ENCODE measurements at regions not wholly inside any gene's neighbourhood (a gene's known extent, or its start where the extent isn't known, plus 50 kb on each side); places are given as distances from the start of the nearest gene placed in this dataset.

DNA sequence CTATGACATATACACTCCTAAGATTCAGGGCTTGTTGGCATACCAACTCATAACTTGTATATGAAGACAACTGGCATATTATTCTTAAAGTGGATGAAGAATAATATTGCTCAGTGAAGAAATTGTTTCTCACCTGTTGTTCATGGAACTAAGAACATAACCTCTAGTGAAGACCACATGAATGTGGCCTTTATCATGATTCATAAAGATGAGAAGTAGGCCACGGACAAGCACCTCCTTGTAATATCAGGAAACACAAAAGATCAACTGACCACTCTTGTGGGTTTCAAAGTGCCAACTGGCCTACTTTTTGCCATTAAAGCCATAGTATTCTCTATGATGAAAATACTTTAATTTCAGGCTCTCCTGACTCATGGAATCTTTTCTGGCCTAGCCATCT is 407.4 kb downstream of the GRB14 start:
- 87% methylated on average over 1 of the region's 1 CpG; no CpG with 5 or more reads in 1 of the 2 experiments for WGBS, 2 experiments (ENCODE audit: insufficient coverage in 1 of 2, insufficient read length in 1 of 2)
- H3K27ac Mint-ChIP-seq = no peak overlapping the region
- Histone ChIP-seq H3K4me1 (ENCODE audit: control insufficient read depth, insufficient read depth, low read length) (no peaks in the 10 kb centered on the region), H3K4me3 (ENCODE audit: low read length) (no peak overlapping the region), H3K27me3 (ENCODE audit: control insufficient read depth, insufficient read depth, low read length, poor library complexity, severe bottlenecking) (no peaks in the 10 kb centered on the region), H3K9ac (ENCODE audit: extremely low read depth, low read length, poor library complexity, severe bottlenecking) (no peak overlapping the region), H3K36me3 (ENCODE audit: control insufficient read depth, insufficient read depth, low read length) (no peaks in the 10 kb centered on the region), H3K9me3 (ENCODE audit: control insufficient read depth, low read length) (no peaks in the 10 kb centered on the region), H3K27ac (ENCODE audit: low read depth, low read length) (no peak overlapping the region)
- no peak for DNase-seq
- H3K27me3 Mint-ChIP-seq (ENCODE audit: insufficient read depth) = no peaks in the 10 kb centered on the region
- H3K4me1 Mint-ChIP-seq = no peaks in the 10 kb centered on the region
- no peaks in the 10 kb centered on the region for H3K9me3 Mint-ChIP-seq
- H3K36me3 Mint-ChIP-seq (ENCODE audit: low read depth) = no peaks in the 10 kb centered on the region
- no peak overlapping the region for H3K4me3 Mint-ChIP-seq
- TF ChIP-seq, protein P1, sequence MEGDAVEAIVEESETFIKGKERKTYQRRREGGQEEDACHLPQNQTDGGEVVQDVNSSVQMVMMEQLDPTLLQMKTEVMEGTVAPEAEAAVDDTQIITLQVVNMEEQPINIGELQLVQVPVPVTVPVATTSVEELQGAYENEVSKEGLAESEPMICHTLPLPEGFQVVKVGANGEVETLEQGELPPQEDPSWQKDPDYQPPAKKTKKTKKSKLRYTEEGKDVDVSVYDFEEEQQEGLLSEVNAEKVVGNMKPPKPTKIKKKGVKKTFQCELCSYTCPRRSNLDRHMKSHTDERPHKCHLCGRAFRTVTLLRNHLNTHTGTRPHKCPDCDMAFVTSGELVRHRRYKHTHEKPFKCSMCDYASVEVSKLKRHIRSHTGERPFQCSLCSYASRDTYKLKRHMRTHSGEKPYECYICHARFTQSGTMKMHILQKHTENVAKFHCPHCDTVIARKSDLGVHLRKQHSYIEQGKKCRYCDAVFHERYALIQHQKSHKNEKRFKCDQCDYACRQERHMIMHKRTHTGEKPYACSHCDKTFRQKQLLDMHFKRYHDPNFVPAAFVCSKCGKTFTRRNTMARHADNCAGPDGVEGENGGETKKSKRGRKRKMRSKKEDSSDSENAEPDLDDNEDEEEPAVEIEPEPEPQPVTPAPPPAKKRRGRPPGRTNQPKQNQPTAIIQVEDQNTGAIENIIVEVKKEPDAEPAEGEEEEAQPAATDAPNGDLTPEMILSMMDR (conservative IDR thresholded peaks at IDR 0.05) = no peak

DNA sequence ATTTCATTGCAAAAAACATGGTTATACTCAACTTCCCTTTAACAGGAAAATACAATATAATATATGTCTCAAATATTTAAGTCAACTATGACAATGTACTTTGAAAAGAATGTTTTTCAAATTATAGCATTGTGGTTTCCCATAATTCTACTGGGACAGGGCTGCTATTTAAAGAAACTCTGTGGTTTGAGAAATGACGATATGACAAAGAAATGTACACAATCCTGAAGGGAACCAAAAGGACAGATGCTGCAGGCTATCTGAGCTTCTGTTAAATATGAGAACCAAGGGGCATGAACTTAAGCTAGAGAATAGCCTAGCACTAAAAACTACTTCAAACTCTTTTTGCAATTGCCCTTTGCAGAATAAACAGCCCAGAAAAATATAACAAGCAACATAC is 415.9 kb downstream of the GRB14 start:
- Histone ChIP-seq H3K4me1 (ENCODE audit: control insufficient read depth, insufficient read depth, low read length) (no peaks in the 10 kb centered on the region), H3K27ac (ENCODE audit: low read depth, low read length) (no peak overlapping the region), H3K9ac (ENCODE audit: extremely low read depth, low read length, poor library complexity, severe bottlenecking) (no peak overlapping the region), H3K9me3 (ENCODE audit: control insufficient read depth, low read length) (no peaks in the 10 kb centered on the region), H3K4me3 (ENCODE audit: low read length) (no peak overlapping the region), H3K36me3 (ENCODE audit: control insufficient read depth, insufficient read depth, low read length) (no peaks in the 10 kb centered on the region), H3K27me3 (ENCODE audit: control insufficient read depth, insufficient read depth, low read length, poor library complexity, severe bottlenecking) (no peaks in the 10 kb centered on the region)
- H3K4me1 Mint-ChIP-seq = no peaks in the 10 kb centered on the region
- H3K27me3 Mint-ChIP-seq (ENCODE audit: insufficient read depth) = no peaks in the 10 kb centered on the region
- no peaks in the 10 kb centered on the region for H3K36me3 Mint-ChIP-seq (ENCODE audit: low read depth)
- WGBS, 2 experiments (ENCODE audit: insufficient coverage in 1 of 2, insufficient read length in 1 of 2) = 84 to 100% methylated on average over 1 of the region's 1 CpG
- no peaks in the 10 kb centered on the region for H3K9me3 Mint-ChIP-seq
- no peak overlapping the region for H3K4me3 Mint-ChIP-seq
- H3K27ac Mint-ChIP-seq = no peak overlapping the region
- TF ChIP-seq, protein P1 (conservative IDR thresholded peaks at IDR 0.05) = no peak
- no peak for DNase-seq

DNA sequence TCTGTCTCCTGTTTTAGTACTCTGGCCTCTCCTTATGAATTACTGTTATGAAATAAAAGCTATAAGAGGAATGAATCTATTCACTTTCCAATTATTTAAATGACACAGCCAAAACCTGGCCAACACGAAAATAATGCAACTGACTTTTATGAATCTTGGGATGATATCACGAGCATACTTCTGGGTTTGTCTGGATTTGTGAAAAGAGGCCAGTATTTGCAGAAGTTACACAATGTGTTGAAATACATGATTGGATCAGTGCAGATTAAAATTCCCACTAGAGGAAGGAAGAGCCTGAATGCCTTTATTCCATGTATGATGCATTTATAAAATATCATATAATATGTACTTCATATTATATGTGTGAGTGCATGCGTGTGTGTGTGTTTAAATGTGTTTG is 418.2 kb downstream of the GRB14 start:
- Mint-ChIP-seq H3K36me3 (ENCODE audit: low read depth) (no peaks in the 10 kb centered on the region), H3K27me3 (ENCODE audit: insufficient read depth) (no peaks in the 10 kb centered on the region), H3K4me1 (no peaks in the 10 kb centered on the region), H3K4me3 (no peak overlapping the region), H3K27ac (no peak overlapping the region), H3K9me3 (no peaks in the 10 kb centered on the region)
- Histone ChIP-seq H3K36me3 (ENCODE audit: control insufficient read depth, insufficient read depth, low read length) (no peaks in the 10 kb centered on the region), H3K27ac (ENCODE audit: low read depth, low read length) (no peak overlapping the region), H3K9me3 (ENCODE audit: control insufficient read depth, low read length) (no peaks in the 10 kb centered on the region), H3K9ac (ENCODE audit: extremely low read depth, low read length, poor library complexity, severe bottlenecking) (no peak overlapping the region), H3K27me3 (ENCODE audit: control insufficient read depth, insufficient read depth, low read length, poor library complexity, severe bottlenecking) (no peaks in the 10 kb centered on the region), H3K4me3 (ENCODE audit: low read length) (no peak overlapping the region), H3K4me1 (ENCODE audit: control insufficient read depth, insufficient read depth, low read length) (no peaks in the 10 kb centered on the region)
- 90% methylated on average over 2 of the region's 3 CpGs; no CpG with 5 or more reads in 1 of the 2 experiments for WGBS, 2 experiments (ENCODE audit: insufficient coverage in 1 of 2, insufficient read length in 1 of 2)
- DNase-seq = no peak
- TF ChIP-seq, protein P1 (conservative IDR thresholded peaks at IDR 0.05) = no peak

All from endodermal cell (in vitro differentiated cells).